DMS 273 (cell line): ENCODE measurements at regions not wholly inside any gene's neighbourhood (a gene's known extent, or its start where the extent isn't known, plus 50 kb on each side); places are given as distances from the start of the nearest gene placed in this dataset.

Source experiments
- DNase-seq: peaks from one replicate; lab custom pipeline; 2025; ENCODE audit not compliant: unreplicated experiment; lab: John Stamatoyannopoulos, UW

- no peak for DNase-seq
Observed at GRCh38 chr5:67434466-67434865, 237.9 kb upstream of the CD180 start.

- no peak for DNase-seq
Observed at GRCh38 chr5:67432606-67433005, 236.0 kb upstream of the CD180 start.

GRCh38 chr5:67431191-67431590, 234.6 kb upstream of the CD180 start:
- DNase-seq = no peak

GRCh38 chr5:67427850-67428298, 231.3 kb upstream of the CD180 start:
- DNase-seq = no peak

- DNase-seq = no peak
Observed at GRCh38 chr5:67426961-67427849, 230.6 kb upstream of the CD180 start.

GRCh38 chr5:67425514-67425913, 228.9 kb upstream of the CD180 start:
- DNase-seq = no peak

GRCh38 chr5:67417839-67418238, 221.2 kb upstream of the CD180 start:
- DNase-seq = no peak

GRCh38 chr5:67416986-67417385, 220.4 kb upstream of the CD180 start:
- DNase-seq = no peak

GRCh38 chr5:67416133-67416937, 219.7 kb upstream of the CD180 start:
- DNase-seq = no peak

GRCh38 chr5:67414712-67415111, 218.1 kb upstream of the CD180 start:
- DNase-seq = no peak

GRCh38 chr5:67413721-67414120, 217.1 kb upstream of the CD180 start:
- DNase-seq = no peak

- no peak for DNase-seq
Observed at GRCh38 chr5:67409126-67409777, 212.7 kb upstream of the CD180 start.

- DNase-seq = no peak
Observed at GRCh38 chr5:67407979-67408378, 211.4 kb upstream of the CD180 start.

- DNase-seq = no peak
Observed at GRCh38 chr5:67405755-67406154, 209.2 kb upstream of the CD180 start.

- DNase-seq = no peak
Observed at GRCh38 chr5:67405101-67405364, 208.4 kb upstream of the CD180 start.

GRCh38 chr5:67404256-67405100, 207.9 kb upstream of the CD180 start:
- DNase-seq = no peak

- DNase-seq = no peak
Observed at GRCh38 chr5:67402526-67402925, 205.9 kb upstream of the CD180 start.

- peak; percentile 73 for DNase-seq
Observed at GRCh38 chr5:67401172-67401571, 204.6 kb upstream of the CD180 start.

GRCh38 chr5:67400752-67401151, 204.2 kb upstream of the CD180 start:
- DNase-seq = peak; percentile 65

GRCh38 chr5:67395790-67396418, 199.3 kb upstream of the CD180 start:
- no peak for DNase-seq
